Peyer's patch (tissue), 4 donors: ENCODE measurements at regions not wholly inside any gene's neighbourhood (a gene's known extent, or its start where the extent isn't known, plus 50 kb on each side); places are given as distances from the start of the nearest gene placed in this dataset.

Source experiments
- DNase-seq, 3 donors: peaks; one replicate each; pipeline ENCODE4 v3.0.0-alpha.2; 2017 to 2019
- H3K27ac ChIP-seq, 4 donors: fragments of 200-600 bp; sonication (generic); one replicate each; pipeline ENCODE4 v1.5.1; 2016 to 2019
- H3K27me3 ChIP-seq, 2 donors: fragments of 200-600 bp; sonication (generic); one replicate each; pipeline ENCODE4 v1.5.1; 2019
- H3K36me3 ChIP-seq, 3 donors: fragments of 200-600 bp; sonication (generic); one replicate each; pipeline ENCODE4 v1.5.1; 2016 to 2019
- H3K4me1 ChIP-seq, 4 donors: fragments of 200-600 bp; sonication (generic); one replicate each; pipeline ENCODE4 v1.5.1; 2016 to 2019
- H3K4me3 ChIP-seq, 4 donors: fragments of 200-600 bp; sonication (generic); 1 replicate in 3 of 4; 2 replicates in 1 of 4; pipeline ENCODE4 v1.5.1; 2016 to 2019; ENCODE audit warnings: mild to moderate bottlenecking in 1 of 4
- H3K9me3 ChIP-seq, 4 donors: fragments of 200-600 bp; sonication (generic); one replicate each; pipeline ENCODE4 v1.5.1; 2016 to 2019; ENCODE audit warnings: mild to moderate bottlenecking in 1 of 4
- POLR2A ChIP-seq, 2 donors: fragments of 450-650 bp; IDR thresholded peaks; one replicate each; pipeline ENCODE4 v1.5.1; 2017; ENCODE audit warnings: antibody characterized with exemption in 2 of 2, mild to moderate bottlenecking in 2 of 2, moderate library complexity in 2 of 2
- TF ChIP-seq, protein P1 (sequence below), 6 experiments: fragments of 450-650 bp in 4 of 6; fragments of 200-600 bp in 2 of 6; sonication (generic) in 1 of 6; IDR thresholded peaks; one replicate each; pipeline ENCODE4 v1.5.1; 2017 to 2019; ENCODE audit warnings: antibody characterized with exemption in 6 of 6, mild to moderate bottlenecking in 3 of 6, moderate library complexity in 1 of 6

DNA sequence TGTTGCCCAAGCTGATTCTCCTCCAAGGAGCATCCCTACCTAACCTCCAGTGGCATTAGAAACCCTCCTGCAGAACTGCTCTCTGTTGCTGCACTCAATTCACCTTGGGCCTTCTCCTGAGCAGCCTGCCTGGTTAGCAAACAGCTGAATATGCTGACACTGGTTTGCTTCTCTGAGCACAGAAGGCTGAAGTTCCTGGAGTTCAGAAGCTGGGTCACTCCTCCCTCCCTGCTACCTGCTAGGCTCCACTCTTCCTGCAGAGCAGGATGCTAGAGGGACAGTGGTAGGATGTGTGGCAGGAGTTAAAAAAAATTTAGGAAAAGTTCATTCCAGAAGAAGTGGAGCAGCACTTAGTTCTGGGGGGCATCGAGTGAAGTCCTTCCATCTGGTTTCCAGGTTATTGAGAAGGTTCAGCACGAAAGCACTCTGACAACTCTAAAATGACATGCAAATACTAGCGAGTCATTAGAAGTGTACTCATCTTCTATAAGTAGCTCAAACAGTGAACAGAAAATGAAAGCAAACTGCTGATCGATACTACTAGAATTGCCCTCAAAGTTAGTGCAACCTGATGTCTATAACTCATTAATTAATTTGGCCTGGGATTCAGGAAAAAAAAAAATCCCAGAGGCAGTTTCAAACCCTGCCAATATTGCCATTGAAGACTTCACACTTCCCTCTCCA lies 293.7 kb downstream of the POU4F1 start:
- Histone ChIP-seq H3K4me1 (no peaks in the 10 kb centered on the region), H3K27ac (no peak overlapping the region), H3K27me3 (no peaks in the 10 kb centered on the region), H3K9me3 (no peaks in the 10 kb centered on the region), H3K36me3 (no peaks in the 10 kb centered on the region), H3K4me3 (no peak overlapping the region)
- TF ChIP-seq, protein P1, sequence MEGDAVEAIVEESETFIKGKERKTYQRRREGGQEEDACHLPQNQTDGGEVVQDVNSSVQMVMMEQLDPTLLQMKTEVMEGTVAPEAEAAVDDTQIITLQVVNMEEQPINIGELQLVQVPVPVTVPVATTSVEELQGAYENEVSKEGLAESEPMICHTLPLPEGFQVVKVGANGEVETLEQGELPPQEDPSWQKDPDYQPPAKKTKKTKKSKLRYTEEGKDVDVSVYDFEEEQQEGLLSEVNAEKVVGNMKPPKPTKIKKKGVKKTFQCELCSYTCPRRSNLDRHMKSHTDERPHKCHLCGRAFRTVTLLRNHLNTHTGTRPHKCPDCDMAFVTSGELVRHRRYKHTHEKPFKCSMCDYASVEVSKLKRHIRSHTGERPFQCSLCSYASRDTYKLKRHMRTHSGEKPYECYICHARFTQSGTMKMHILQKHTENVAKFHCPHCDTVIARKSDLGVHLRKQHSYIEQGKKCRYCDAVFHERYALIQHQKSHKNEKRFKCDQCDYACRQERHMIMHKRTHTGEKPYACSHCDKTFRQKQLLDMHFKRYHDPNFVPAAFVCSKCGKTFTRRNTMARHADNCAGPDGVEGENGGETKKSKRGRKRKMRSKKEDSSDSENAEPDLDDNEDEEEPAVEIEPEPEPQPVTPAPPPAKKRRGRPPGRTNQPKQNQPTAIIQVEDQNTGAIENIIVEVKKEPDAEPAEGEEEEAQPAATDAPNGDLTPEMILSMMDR (IDR thresholded peaks at IDR 0.05) = no peak
- no peak for TF ChIP-seq POLR2A (IDR thresholded peaks at IDR 0.05)
- DNase-seq = no peak

DNA sequence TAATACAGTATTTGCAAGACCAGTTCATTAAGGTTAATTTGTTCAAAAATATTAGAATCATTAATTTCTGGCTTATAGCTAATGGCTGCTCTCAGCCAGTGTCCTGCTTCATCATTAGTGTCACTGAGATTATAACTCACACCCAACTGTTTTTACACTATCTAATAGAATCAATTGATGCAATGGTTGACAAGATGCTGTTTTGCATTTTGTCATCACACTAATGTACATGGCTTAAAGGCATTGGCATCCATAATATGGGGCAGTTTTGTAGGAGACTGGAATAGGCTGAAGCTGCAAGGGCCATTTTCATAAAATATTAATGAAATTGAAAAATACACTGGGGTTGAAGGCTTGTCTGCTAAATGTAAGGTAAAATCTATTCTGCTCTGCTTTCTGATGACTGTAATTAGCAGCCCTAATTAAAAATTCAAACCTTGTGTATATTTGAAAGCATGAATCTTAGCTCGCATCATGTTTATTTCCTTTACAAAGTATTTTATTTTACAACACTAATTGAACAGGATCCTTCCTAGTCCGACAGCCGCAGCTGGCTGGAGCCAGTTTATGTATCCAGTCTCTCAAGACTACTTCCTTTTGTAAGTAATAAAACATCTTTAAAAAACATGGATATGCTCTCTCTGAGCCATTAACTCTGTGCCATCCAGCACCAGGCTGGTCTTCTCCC lies 296.7 kb downstream of the POU4F1 start:
- no peak for DNase-seq
- H3K27me3 ChIP-seq = no peaks in the 10 kb centered on the region
- TF ChIP-seq POLR2A (IDR thresholded peaks at IDR 0.05) = no peak
- TF ChIP-seq, protein P1 (IDR thresholded peaks at IDR 0.05) = no peak

DNA sequence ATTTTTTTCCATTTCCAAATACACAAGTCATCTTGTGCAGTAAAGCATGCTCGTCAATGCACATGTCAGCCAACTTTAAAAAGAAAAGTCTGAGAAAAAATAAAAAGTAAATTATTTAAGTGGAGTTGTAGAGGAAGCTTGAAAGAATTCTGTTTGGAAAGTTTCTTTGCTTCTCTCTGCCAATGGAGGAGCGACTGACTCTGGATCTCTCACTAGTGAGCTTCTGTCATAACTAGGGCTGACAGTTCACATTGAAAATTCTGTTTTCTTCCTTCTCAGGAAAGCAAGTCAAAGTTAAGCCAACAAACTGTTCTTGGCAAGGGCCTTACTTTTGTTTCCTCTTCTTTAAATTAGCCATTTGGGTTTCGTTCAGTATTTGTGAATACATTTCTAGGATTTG lies 298.2 kb downstream of the POU4F1 start:
- TF ChIP-seq, protein P1 (IDR thresholded peaks at IDR 0.05) = no peak
- TF ChIP-seq POLR2A (IDR thresholded peaks at IDR 0.05) = no peak
- DNase-seq = no peak
- no peaks in the 10 kb centered on the region for H3K27me3 ChIP-seq
- H3K9me3 ChIP-seq = no peaks in the 10 kb centered on the region
- no peaks in the 10 kb centered on the region for H3K36me3 ChIP-seq
- H3K4me3 ChIP-seq = no peak overlapping the region
- H3K4me1 ChIP-seq = no peaks in the 10 kb centered on the region
- H3K27ac ChIP-seq = no peak overlapping the region

More for the DNA sequence above, 296.7 kb downstream of the POU4F1 start:
- no peak overlapping the region for H3K27ac ChIP-seq
- H3K4me1 ChIP-seq = no peaks in the 10 kb centered on the region
- H3K36me3 ChIP-seq = no peaks in the 10 kb centered on the region
- no peaks in the 10 kb centered on the region for H3K9me3 ChIP-seq
- no peak overlapping the region for H3K4me3 ChIP-seq

DNA sequence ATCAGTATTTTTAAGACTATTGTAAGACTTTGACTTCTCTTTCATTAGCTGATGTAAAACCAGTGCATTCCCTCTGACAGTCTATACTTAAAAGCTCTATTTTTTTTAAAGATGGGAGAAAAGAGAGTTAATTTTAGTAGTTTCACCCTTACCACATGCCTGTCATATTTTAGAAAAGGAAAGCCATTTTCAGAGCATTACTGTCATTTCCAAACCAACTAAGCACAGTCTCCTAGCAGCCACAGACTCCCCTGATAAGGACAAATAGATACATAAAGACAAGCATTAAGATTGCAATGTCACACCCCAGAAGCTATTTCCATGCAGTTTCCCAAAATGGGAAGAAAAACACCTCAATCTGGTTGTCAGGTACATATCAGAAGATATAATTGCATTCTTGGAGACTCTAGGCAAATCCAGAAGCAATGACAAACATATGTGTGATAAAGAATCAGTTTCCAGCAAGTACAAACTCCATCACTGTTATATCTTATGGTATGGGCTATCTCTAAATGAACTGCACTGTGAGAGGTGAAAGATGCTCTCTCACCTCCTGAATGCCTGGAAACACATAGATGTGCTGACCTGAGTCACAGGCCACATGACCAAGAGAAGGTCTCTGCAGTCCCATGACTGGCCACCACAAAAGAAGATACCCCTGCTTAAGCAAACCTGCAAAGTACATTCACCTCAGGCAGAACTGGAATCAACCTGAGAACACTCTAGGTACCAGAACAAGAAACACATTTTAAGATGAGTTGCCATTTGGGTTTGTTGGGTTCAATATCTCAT lies 303.3 kb downstream of the POU4F1 start:
- Histone ChIP-seq H3K27me3 (no peaks in the 10 kb centered on the region), H3K9me3 (no peaks in the 10 kb centered on the region), H3K4me3 (no peak overlapping the region), H3K36me3 (no peaks in the 10 kb centered on the region), H3K27ac (no peak overlapping the region), H3K4me1 (no peaks in the 10 kb centered on the region)
- DNase-seq = no peak
- TF ChIP-seq, protein P1 (IDR thresholded peaks at IDR 0.05) = no peak
- TF ChIP-seq POLR2A (IDR thresholded peaks at IDR 0.05) = no peak

DNA sequence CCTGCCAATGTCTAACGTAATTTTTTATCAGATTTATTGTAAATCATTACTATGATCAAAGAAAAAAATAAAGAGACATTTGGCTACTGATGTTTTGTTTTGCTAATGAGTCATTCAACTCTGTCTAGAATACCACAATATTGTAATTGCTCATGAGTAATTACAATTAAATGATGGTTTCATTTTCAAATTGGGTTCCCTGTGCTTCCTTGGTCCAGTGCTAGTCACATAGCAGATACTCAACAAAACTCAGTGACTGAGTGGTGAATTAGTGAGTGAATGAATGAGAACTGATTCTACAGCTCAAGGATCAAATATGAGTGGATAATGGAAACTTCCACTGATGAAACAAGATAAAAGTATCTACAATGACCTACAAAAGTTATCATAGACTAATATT lies 304.7 kb downstream of the POU4F1 start:
- no peak overlapping the region for H3K4me3 ChIP-seq
- no peaks in the 10 kb centered on the region for H3K9me3 ChIP-seq
- TF ChIP-seq, protein P1 (IDR thresholded peaks at IDR 0.05) = no peak
- no peak for TF ChIP-seq POLR2A (IDR thresholded peaks at IDR 0.05)
- H3K4me1 ChIP-seq = no peaks in the 10 kb centered on the region
- H3K27me3 ChIP-seq = no peaks in the 10 kb centered on the region
- no peak overlapping the region for H3K27ac ChIP-seq
- no peaks in the 10 kb centered on the region for H3K36me3 ChIP-seq
- DNase-seq = no peak
